HCT116 (cell line): ENCODE measurements at regions not wholly inside any gene's neighbourhood (a gene's known extent, or its start where the extent isn't known, plus 50 kb on each side); places are given as distances from the start of the nearest gene placed in this dataset.
"Not testable (repeated sequence)": the region's sequence is repeated elsewhere in the genome, so short reads cannot be mapped to it uniquely, and the experiment has no call there.

Experiments used
- EZH2 ChIP-seq: fragments of 200-600 bp; sonication (generic); IDR thresholded peaks from 2 replicates; pipeline ENCODE4 v1.6.1; 2017; ENCODE audit warnings: antibody characterized with exemption, mixed run types
- POLR2A ChIP-seq: IDR thresholded peaks from 2 replicates; pipeline ENCODE4 v1.7.0; 2011; ENCODE audit warnings: borderline replicate concordance; ENCODE audit not compliant: insufficient read depth, insufficient read length; ENCODE audit errors: extremely low read depth
- REST ChIP-seq: IDR thresholded peaks from 2 replicates; pipeline ENCODE4 v1.6.1; 2012; ENCODE audit warnings: low read depth
- TF ChIP-seq, protein P1 (sequence below), 3 experiments: fragments of 200-600 bp in 1 of 3; sonication (generic) in 1 of 3; IDR thresholded peaks in 2 of 3; conservative IDR thresholded peaks in 1 of 3; 2 replicates each; pipeline ENCODE4 v1.5.1; 2012 to 2017; ENCODE audit warnings: low read depth in 2 of 3, low read length in 2 of 3, antibody characterized with exemption in 1 of 3, borderline replicate concordance in 1 of 3, control low read depth in 1 of 3, mild to moderate bottlenecking in 1 of 3, mixed read lengths in 1 of 3, mixed run types in 1 of 3, moderate library complexity in 1 of 3; ENCODE audit not compliant: insufficient read depth in 1 of 3

- TF ChIP-seq, protein P1, sequence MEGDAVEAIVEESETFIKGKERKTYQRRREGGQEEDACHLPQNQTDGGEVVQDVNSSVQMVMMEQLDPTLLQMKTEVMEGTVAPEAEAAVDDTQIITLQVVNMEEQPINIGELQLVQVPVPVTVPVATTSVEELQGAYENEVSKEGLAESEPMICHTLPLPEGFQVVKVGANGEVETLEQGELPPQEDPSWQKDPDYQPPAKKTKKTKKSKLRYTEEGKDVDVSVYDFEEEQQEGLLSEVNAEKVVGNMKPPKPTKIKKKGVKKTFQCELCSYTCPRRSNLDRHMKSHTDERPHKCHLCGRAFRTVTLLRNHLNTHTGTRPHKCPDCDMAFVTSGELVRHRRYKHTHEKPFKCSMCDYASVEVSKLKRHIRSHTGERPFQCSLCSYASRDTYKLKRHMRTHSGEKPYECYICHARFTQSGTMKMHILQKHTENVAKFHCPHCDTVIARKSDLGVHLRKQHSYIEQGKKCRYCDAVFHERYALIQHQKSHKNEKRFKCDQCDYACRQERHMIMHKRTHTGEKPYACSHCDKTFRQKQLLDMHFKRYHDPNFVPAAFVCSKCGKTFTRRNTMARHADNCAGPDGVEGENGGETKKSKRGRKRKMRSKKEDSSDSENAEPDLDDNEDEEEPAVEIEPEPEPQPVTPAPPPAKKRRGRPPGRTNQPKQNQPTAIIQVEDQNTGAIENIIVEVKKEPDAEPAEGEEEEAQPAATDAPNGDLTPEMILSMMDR (IDR thresholded peaks at IDR 0.05 in 2 of 3, conservative IDR thresholded peaks at IDR 0.05 in 1 of 3; ENCODE audit: borderline replicate concordance in 1 of 3, insufficient read depth in 1 of 3, low read depth in 2 of 3, low read length in 2 of 3): not testable (repeated sequence)
- not testable (repeated sequence) for TF ChIP-seq REST, POLR2A, EZH2
Measured at GRCh38 chr1:120239351-120239750, 63.0 kb upstream of the SEC22B start.
